OCI-LY7 (cell line): ENCODE measurements at regions not wholly inside any gene's neighbourhood (a gene's known extent, or its start where the extent isn't known, plus 50 kb on each side); places are given as distances from the start of the nearest gene placed in this dataset.

Source experiments
- CTCF ChIP-seq: fragments of 200-600 bp; sonication (generic); conservative IDR thresholded peaks from 2 replicates; pipeline ENCODE4 v1.5.1; 2014; ENCODE audit warnings: mild to moderate bottlenecking, antibody characterized with exemption, low read length, moderate library complexity, mixed read lengths
- EZH2phosphoT487 ChIP-seq: fragments of 200-600 bp; sonication (generic); IDR thresholded peaks from 2 replicates; pipeline ENCODE4 v1.6.1; 2018; ENCODE audit warnings: low read depth, borderline replicate concordance, mild to moderate bottlenecking, mixed run types, antibody characterized with exemption, low read length, moderate library complexity, mixed read lengths

- TF ChIP-seq CTCF, result no peak
- TF ChIP-seq EZH2phosphoT487, result no peak
Observed at GRCh38 chr4:22932326-22932725, 239.6 kb downstream of the GBA3 start.
